OCI-LY7 (cell line): ENCODE measurements at regions not wholly inside any gene's neighbourhood (a gene's known extent, or its start where the extent isn't known, plus 50 kb on each side); places are given as distances from the start of the nearest gene placed in this dataset.

Source experiments
- BruUV-seq: library from RNA; stranded (reverse); fragments of 400-500 nt; replicated peaks from 2 replicates; lab custom pipeline; 2021; lab: Mats Ljungman, UMichigan
- CTCF ChIA-PET: fragments of 300-600 bp; sonication (Branson Sonifier 250); formaldehyde crosslinking; loops from one replicate; lab custom pipeline; 2022; ENCODE audit warnings: antibody characterized with exemption; ENCODE audit not compliant: unreplicated experiment; lab: Charles Lee
- POLR2A ChIA-PET: fragments of 300-600 bp; sonication (Branson Sonifier 250); formaldehyde crosslinking; loops from one replicate; lab custom pipeline; 2022; ENCODE audit warnings: antibody characterized with exemption; lab: Charles Lee
- DNase-seq: peaks from one replicate; pipeline ENCODE4 v3.0.0-alpha.2; 2015; ENCODE audit warnings: low spot score
- H2AFZ ChIP-seq: fragments of 200-600 bp; sonication (generic), shearing (Covaris generic); 2 replicates; pipeline ENCODE4 v1.6.1; 2014; ENCODE audit warnings: mild to moderate bottlenecking, antibody characterized with exemption, low read length, moderate library complexity
- H3K27ac ChIP-seq: fragments of 200-600 bp; sonication (generic); 2 replicates; pipeline ENCODE4 v1.5.1; 2014; ENCODE audit warnings: mixed run types, low read depth, mild to moderate bottlenecking, moderate library complexity, low read length, inconsistent platforms; ENCODE audit not compliant: poor library complexity, severe bottlenecking
- H3K36me3 ChIP-seq: fragments of 200-600 bp; sonication (generic); 2 replicates; pipeline ENCODE4 v1.6.1; 2014; ENCODE audit warnings: mild to moderate bottlenecking, antibody characterized with exemption, low read length, moderate library complexity, mixed read lengths; ENCODE audit not compliant: insufficient read depth
- H3K4me1 ChIP-seq: fragments of 200-600 bp; sonication (generic); 2 replicates; pipeline ENCODE4 v1.5.1; 2014; ENCODE audit warnings: mild to moderate bottlenecking, low read length; ENCODE audit not compliant: insufficient read depth, poor library complexity, severe bottlenecking
- H3K4me2 ChIP-seq: fragments of 200-600 bp; sonication (generic); 2 replicates; pipeline ENCODE4 v1.6.1; 2014; ENCODE audit warnings: mild to moderate bottlenecking, low read length
- H3K4me3 ChIP-seq: fragments of 200-600 bp; sonication (generic); 2 replicates; pipeline ENCODE4 v1.5.1; 2014; ENCODE audit warnings: mild to moderate bottlenecking, low read depth, low read length; ENCODE audit not compliant: poor library complexity, severe bottlenecking
- H3K79me2 ChIP-seq: fragments of 200-600 bp; sonication (generic); 2 replicates; pipeline ENCODE4 v1.6.1; 2016; ENCODE audit warnings: low read depth, mild to moderate bottlenecking, low read length, moderate library complexity, mixed read lengths; ENCODE audit not compliant: insufficient read depth
- H3K9me2 ChIP-seq: fragments of 200-600 bp; sonication (generic); 2 replicates; pipeline ENCODE4 v1.6.1; 2016; ENCODE audit warnings: mild to moderate bottlenecking, low read length, mixed read lengths; ENCODE audit not compliant: insufficient read depth
- H3K9me3 ChIP-seq: fragments of 200-600 bp; sonication (generic); 2 replicates; pipeline ENCODE4 v1.6.1; 2014; ENCODE audit warnings: mild to moderate bottlenecking, mixed run types, low read length, mixed read lengths
- H4K20me1 ChIP-seq: fragments of 200-600 bp; sonication (generic); 2 replicates; pipeline ENCODE4 v1.6.1; 2014; ENCODE audit warnings: mild to moderate bottlenecking, antibody characterized with exemption, low read length, moderate library complexity, mixed read lengths; ENCODE audit not compliant: insufficient read depth
- EZH2phosphoT487 ChIP-seq: fragments of 200-600 bp; sonication (generic); IDR thresholded peaks from 2 replicates; pipeline ENCODE4 v1.6.1; 2018; ENCODE audit warnings: low read depth, borderline replicate concordance, mild to moderate bottlenecking, mixed run types, antibody characterized with exemption, low read length, moderate library complexity, mixed read lengths
- intact Hi-C: fragments of 100-400 bp; cut with micrococcal nuclease; formaldehyde crosslinking; loops from one replicate; pipeline ENCODE4 v1.10.0; 2022; ENCODE audit not compliant: unreplicated experiment
- TF ChIP-seq, protein P1 (sequence below): fragments of 200-600 bp; sonication (generic); conservative IDR thresholded peaks from 2 replicates; pipeline ENCODE4 v1.5.1; 2014; ENCODE audit warnings: mild to moderate bottlenecking, antibody characterized with exemption, low read length, moderate library complexity, mixed read lengths

- DNase-seq = no peak
- H3K36me3 ChIP-seq = no peaks in the 10 kb centered on the region
- H3K9me3 ChIP-seq = no peaks in the 10 kb centered on the region
- H3K27ac ChIP-seq = no peak overlapping the region
- H2AFZ ChIP-seq = no peak overlapping the region
- intact Hi-C loops = no loop called here
- POLR2A ChIA-PET = no interaction called here
- no peaks in the 10 kb centered on the region for H3K79me2 ChIP-seq
- H3K4me1 ChIP-seq = no peaks in the 10 kb centered on the region
- no peaks in the 10 kb centered on the region for H4K20me1 ChIP-seq
- TF ChIP-seq, protein P1, sequence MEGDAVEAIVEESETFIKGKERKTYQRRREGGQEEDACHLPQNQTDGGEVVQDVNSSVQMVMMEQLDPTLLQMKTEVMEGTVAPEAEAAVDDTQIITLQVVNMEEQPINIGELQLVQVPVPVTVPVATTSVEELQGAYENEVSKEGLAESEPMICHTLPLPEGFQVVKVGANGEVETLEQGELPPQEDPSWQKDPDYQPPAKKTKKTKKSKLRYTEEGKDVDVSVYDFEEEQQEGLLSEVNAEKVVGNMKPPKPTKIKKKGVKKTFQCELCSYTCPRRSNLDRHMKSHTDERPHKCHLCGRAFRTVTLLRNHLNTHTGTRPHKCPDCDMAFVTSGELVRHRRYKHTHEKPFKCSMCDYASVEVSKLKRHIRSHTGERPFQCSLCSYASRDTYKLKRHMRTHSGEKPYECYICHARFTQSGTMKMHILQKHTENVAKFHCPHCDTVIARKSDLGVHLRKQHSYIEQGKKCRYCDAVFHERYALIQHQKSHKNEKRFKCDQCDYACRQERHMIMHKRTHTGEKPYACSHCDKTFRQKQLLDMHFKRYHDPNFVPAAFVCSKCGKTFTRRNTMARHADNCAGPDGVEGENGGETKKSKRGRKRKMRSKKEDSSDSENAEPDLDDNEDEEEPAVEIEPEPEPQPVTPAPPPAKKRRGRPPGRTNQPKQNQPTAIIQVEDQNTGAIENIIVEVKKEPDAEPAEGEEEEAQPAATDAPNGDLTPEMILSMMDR = no peak
- TF ChIP-seq EZH2phosphoT487 = no peak
- no peaks in the 10 kb centered on the region for H3K9me2 ChIP-seq
- no peak overlapping the region for H3K4me2 ChIP-seq
- CTCF ChIA-PET = no interaction called here
- H3K4me3 ChIP-seq = no peak overlapping the region
- BruUV-seq = no TSS peak
Measured at GRCh38 chr18:10258836-10259474, 195.5 kb upstream of the APCDD1 start.

DNA sequence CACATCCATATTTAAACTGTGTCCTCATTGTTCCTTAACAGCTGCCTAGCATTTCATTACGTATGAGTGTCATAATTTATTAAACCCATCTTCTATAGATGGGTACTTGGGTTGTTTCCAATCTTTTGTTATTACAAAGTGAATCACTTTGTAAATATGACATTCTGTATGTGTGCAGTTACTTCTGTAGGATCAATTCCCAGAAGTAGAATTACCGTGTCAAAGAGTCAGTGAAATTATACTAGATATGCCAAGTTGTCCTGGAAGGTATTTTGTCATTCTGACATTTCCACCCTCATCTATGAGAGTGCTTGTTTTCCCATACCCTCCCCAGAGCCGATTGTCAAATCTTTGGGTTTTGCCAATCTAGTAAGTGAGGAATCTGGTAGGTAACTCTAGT is 194.5 kb upstream of the APCDD1 start:
- ChIA-PET CTCF (no interaction called here), POLR2A (no interaction called here)
- Histone ChIP-seq H4K20me1 (no peaks in the 10 kb centered on the region), H3K4me3 (no peak overlapping the region), H3K36me3 (no peaks in the 10 kb centered on the region), H3K27ac (no peak overlapping the region), H3K4me2 (no peak overlapping the region), H3K9me2 (no peaks in the 10 kb centered on the region), H3K4me1 (no peaks in the 10 kb centered on the region), H3K79me2 (no peaks in the 10 kb centered on the region), H2AFZ (no peak overlapping the region), H3K9me3 (no peaks in the 10 kb centered on the region)
- no peak for DNase-seq
- no peak for TF ChIP-seq EZH2phosphoT487
- TF ChIP-seq, protein P1 = no peak
- intact Hi-C loops = no loop called here
- no TSS peak for BruUV-seq
